IMR-90 (cell line): ENCODE measurements at regions not wholly inside any gene's neighbourhood (a gene's known extent, or its start where the extent isn't known, plus 50 kb on each side); places are given as distances from the start of the nearest gene placed in this dataset.
A peak's percentile ranks its signal among the peaks of the same experiment; 100 is the strongest.

ENCODE experiments used
- ATAC-seq: fragments of 200-7000 bp; cut with Tn5 transposase; 2 replicates; pipeline ENCODE4 v1.9.1; 2020; ENCODE audit warnings: low read depth, mild to moderate bottlenecking, moderate library complexity
- BruUV-seq: library from RNA; stranded (reverse); fragments of 400-500 nt; replicated peaks from 2 replicates; lab custom pipeline; 2021; lab: Mats Ljungman, UMichigan
- CTCF ChIA-PET: fragments of 300-600 bp; formaldehyde crosslinking; extraction: SDS; loops from one replicate; lab custom pipeline; 2021; ENCODE audit warnings: antibody characterized with exemption; lab: Yijun Ruan, JAX
- POLR2A ChIA-PET: fragments of 300-600 bp; sonication (Branson Sonifier 250); formaldehyde crosslinking; loops from one replicate; lab custom pipeline; 2022; ENCODE audit warnings: antibody characterized with exemption; ENCODE audit not compliant: unreplicated experiment; lab: Charles Lee
- DNase-seq: peaks from one replicate; pipeline ENCODE4 v3.0.0; 2013
- H2AFZ ChIP-seq: replicated peaks from 2 replicates; pipeline ENCODE3; 2013; ENCODE audit warnings: low read length, mild to moderate bottlenecking; ENCODE audit not compliant: poor library complexity
- H2AK5ac ChIP-seq: 2 replicates; pipeline ENCODE4 v1.6.1; 2013; ENCODE audit warnings: low read depth, low read length, inconsistent platforms
- H2AK9ac ChIP-seq: replicated peaks from 2 replicates; pipeline ENCODE3; 2013; ENCODE audit warnings: mild to moderate bottlenecking, low read depth, low read length, moderate library complexity; ENCODE audit not compliant: poor library complexity
- H2BK120ac ChIP-seq: 2 replicates; pipeline ENCODE4 v1.6.1; 2013; ENCODE audit warnings: low read depth, low read length, inconsistent platforms
- H2BK15ac ChIP-seq: 3 replicates; pipeline ENCODE4 v1.6.1; 2013; ENCODE audit warnings: low read depth, low read length, inconsistent platforms
- H2BK20ac ChIP-seq: 2 replicates; pipeline ENCODE4 v1.6.1; 2013; ENCODE audit warnings: low read depth, mild to moderate bottlenecking, inconsistent platforms, low read length, moderate library complexity
- H2BK5ac ChIP-seq: 2 replicates; pipeline ENCODE4 v1.6.1; 2013; ENCODE audit warnings: mild to moderate bottlenecking, low read depth, low read length, inconsistent platforms; ENCODE audit not compliant: poor library complexity, severe bottlenecking
- H3K14ac ChIP-seq: replicated peaks from 2 replicates; pipeline ENCODE4 v1.6.1; 2013; ENCODE audit warnings: low read depth, low read length, inconsistent platforms
- H3K18ac ChIP-seq: 2 replicates; pipeline ENCODE4 v1.6.1; 2013; ENCODE audit warnings: low read depth, low read length, control low read depth
- H3K23ac ChIP-seq: 2 replicates; pipeline ENCODE4 v1.6.1; 2013; ENCODE audit warnings: low read depth, low read length, inconsistent platforms
- H3K27ac ChIP-seq: 2 replicates; pipeline ENCODE4 v1.5.1; 2013; ENCODE audit warnings: mild to moderate bottlenecking, control low read depth, low read length; ENCODE audit not compliant: insufficient read depth
- H3K27me3 ChIP-seq: 2 replicates; pipeline ENCODE4 v1.6.1; 2013; ENCODE audit warnings: low read length; ENCODE audit not compliant: control insufficient read depth, insufficient read depth
- H3K36me3 ChIP-seq: 2 replicates; pipeline ENCODE4 v1.6.1; 2013; ENCODE audit warnings: low read length, mixed read lengths; ENCODE audit not compliant: control insufficient read depth, insufficient read depth
- H3K4ac ChIP-seq: 2 replicates; pipeline ENCODE4 v1.6.1; 2013; ENCODE audit warnings: low read depth, low read length, inconsistent platforms
- H3K4me1 ChIP-seq: 2 replicates; pipeline ENCODE4 v1.6.1; 2013; ENCODE audit warnings: low read length, mixed read lengths; ENCODE audit not compliant: control insufficient read depth, insufficient read depth
- H3K4me2 ChIP-seq: 2 replicates; pipeline ENCODE4 v1.6.1; 2013; ENCODE audit warnings: low read depth, mild to moderate bottlenecking, control low read depth, low read length, moderate library complexity
- H3K4me3 ChIP-seq: 2 replicates; pipeline ENCODE4 v1.5.1; 2013; ENCODE audit warnings: low read depth, mild to moderate bottlenecking, control low read depth, low read length, moderate library complexity; ENCODE audit not compliant: insufficient read depth
- H3K56ac ChIP-seq: 2 replicates; pipeline ENCODE4 v1.6.1; 2013; ENCODE audit warnings: low read length, inconsistent platforms; ENCODE audit not compliant: insufficient read depth; ENCODE audit errors: extremely low read depth
- H3K79me1 ChIP-seq, 2 experiments: 2 replicates each; pipeline ENCODE4 v1.6.1; 2013; ENCODE audit warnings: low read length in 2 of 2, inconsistent platforms in 1 of 2, low read depth in 1 of 2
- H3K9ac ChIP-seq: 2 replicates; pipeline ENCODE4 v1.6.1; 2013; ENCODE audit warnings: low read depth, low read length, control low read depth
- H3K9me1 ChIP-seq: 2 replicates; pipeline ENCODE4 v1.6.1; 2013; ENCODE audit warnings: low read length, inconsistent platforms; ENCODE audit not compliant: insufficient read depth
- H3K9me3 ChIP-seq: 2 replicates; pipeline ENCODE4 v1.6.1; 2013; ENCODE audit warnings: low read length; ENCODE audit not compliant: control insufficient read depth, insufficient read depth
- H4K20me1 ChIP-seq: 2 replicates; pipeline ENCODE4 v1.6.1; 2013; ENCODE audit warnings: low read length, inconsistent platforms; ENCODE audit not compliant: insufficient read depth
- H4K5ac ChIP-seq: 2 replicates; pipeline ENCODE4 v1.6.1; 2013; ENCODE audit warnings: mild to moderate bottlenecking, low read depth, low read length, control low read depth
- H4K8ac ChIP-seq, 2 experiments: 2 replicates each; pipeline ENCODE4 v1.6.1; 2013; ENCODE audit warnings: low read depth in 2 of 2, low read length in 2 of 2, control low read depth in 1 of 2, inconsistent platforms in 1 of 2
- H4K91ac ChIP-seq: 2 replicates; pipeline ENCODE4 v1.6.1; 2013; ENCODE audit warnings: low read depth, low read length, inconsistent platforms; ENCODE audit not compliant: insufficient read depth
- BHLHE40 ChIP-seq: fragments of 150-350 bp; IDR thresholded peaks from 2 replicates; pipeline ENCODE4 v1.6.1; 2016; ENCODE audit warnings: mild to moderate bottlenecking, low read depth, low read length
- CEBPB ChIP-seq: IDR thresholded peaks from 2 replicates; pipeline ENCODE4 v1.6.1; 2012; ENCODE audit warnings: low read depth, low read length, improper control_type of control experiment
- CTCF ChIP-seq: conservative IDR thresholded peaks from 2 replicates; pipeline ENCODE4 v1.5.1; 2012; ENCODE audit warnings: mild to moderate bottlenecking, low read depth, low read length, improper control_type of control experiment
- MAFK ChIP-seq: IDR thresholded peaks from 2 replicates; pipeline ENCODE4 v1.6.1; 2012; ENCODE audit warnings: low read depth, low read length, improper control_type of control experiment
- MAZ ChIP-seq: IDR thresholded peaks from 2 replicates; pipeline ENCODE4 v1.6.1; 2012; ENCODE audit warnings: low read depth, mild to moderate bottlenecking, low read length, improper control_type of control experiment, moderate library complexity, borderline replicate concordance
- MXI1 ChIP-seq: IDR thresholded peaks from 2 replicates; pipeline ENCODE4 v1.6.1; 2012; ENCODE audit warnings: low read depth, mild to moderate bottlenecking, low read length, moderate library complexity, borderline replicate concordance
- NFE2L2 ChIP-seq: fragments of 150-350 bp; IDR thresholded peaks from 2 replicates; pipeline ENCODE4 v1.6.1; 2016; ENCODE audit warnings: low read depth, mild to moderate bottlenecking, low read length
- RAD21 ChIP-seq: IDR thresholded peaks from 2 replicates; pipeline ENCODE4 v1.6.1; 2012; ENCODE audit warnings: low read length, improper control_type of control experiment
- dilution Hi-C: fragments of 300-500 bp; cut with HindIII; formaldehyde crosslinking; loops from one replicate; pipeline ENCODE4 v1.14.3; 2018; ENCODE audit warnings: low sequenced_read_pairs; ENCODE audit not compliant: unreplicated experiment
- in situ Hi-C: fragments of 300-500 bp; cut with MboI; formaldehyde crosslinking; loops from 3 replicates; pipeline ENCODE4 v1.14.3; 2019; ENCODE audit warnings: low sequenced_read_pairs, inconsistent platforms, mixed read lengths
- intact Hi-C: fragments of 100-400 bp; cut with micrococcal nuclease; formaldehyde crosslinking; loops from 2 replicates; pipeline ENCODE4 v1.10.0; 2022

GRCh38 chr21:18548249-18548648 is 144.7 kb upstream of the TMPRSS15 start:
- no peak overlapping the region for H2BK15ac ChIP-seq
- no peak overlapping the region for H3K9ac ChIP-seq
- H2BK20ac ChIP-seq, result no peak overlapping the region
- H3K4me1 ChIP-seq, result no peaks in the 10 kb centered on the region
- dilution Hi-C loops, result no loop called here
- H3K4me3 ChIP-seq, result no peak overlapping the region
- no peaks in the 10 kb centered on the region for H3K36me3 ChIP-seq
- no peak overlapping the region for H2AK9ac ChIP-seq
- no peak overlapping the region for H2AFZ ChIP-seq
- no TSS peak for BruUV-seq
- no peak overlapping the region for H3K4ac ChIP-seq
- CTCF ChIA-PET, result no interaction called here
- TF ChIP-seq MAZ (no peak), NFE2L2 (no peak), BHLHE40 (no peak), CTCF (no peak), RAD21 (no peak), MAFK (no peak), CEBPB (0 out of 2 replicates have a peak, but pooled peaks have one; percentile 23), MXI1 (no peak)
- no peaks in the 10 kb centered on the region for H3K79me1 ChIP-seq
- ATAC-seq, result no peak
- H3K14ac ChIP-seq, result no peak overlapping the region
- no peak overlapping the region for H2BK120ac ChIP-seq
- H3K4me2 ChIP-seq, result no peak overlapping the region
- no peak overlapping the region for H4K8ac ChIP-seq
- H2AK5ac ChIP-seq, result no peak overlapping the region
- no peak overlapping the region for H3K27ac ChIP-seq
- no peaks in the 10 kb centered on the region for H4K20me1 ChIP-seq
- no peak overlapping the region for H3K18ac ChIP-seq
- no peaks in the 10 kb centered on the region for H3K27me3 ChIP-seq
- no peak overlapping the region for H4K91ac ChIP-seq
- no peak overlapping the region for H4K5ac ChIP-seq
- DNase-seq, result no peak
- H3K56ac ChIP-seq, result no peak overlapping the region
- peaks cover under 1% of the 10 kb centered on the region; the same call in 1 of the 2 replicates for H3K9me3 ChIP-seq
- H3K23ac ChIP-seq, result no peak overlapping the region
- intact Hi-C loops, result loop anchor here (10.0 kb wide), 1 partner anchor 63 kb away; no protein-coding TSS in a partner anchor
- POLR2A ChIA-PET, result no interaction called here
- H3K9me1 ChIP-seq, result no peaks in the 10 kb centered on the region
- in situ Hi-C loops, result loop anchor here (25.0 kb wide), 1 partner anchor 89 kb away; no protein-coding TSS in a partner anchor
- no peak overlapping the region for H2BK5ac ChIP-seq
